ENCODE measurements at regions not wholly inside any gene's neighbourhood (a gene's known extent, or its start where the extent isn't known, plus 50 kb on each side); places are given as distances from the start of the nearest gene placed in this dataset.
A peak's percentile ranks its signal among the peaks of the same experiment; 100 is the strongest.

- DNase-seq: no peak
Measured at GRCh38 chr3:193879099-193879863, 256.7 kb upstream of the HES1 start.

GRCh38 chr3:193879864-193880242 is 256.1 kb upstream of the HES1 start:
- no peak for DNase-seq

GRCh38 chr3:193882091-193882490 is 253.9 kb upstream of the HES1 start:
- no peak for DNase-seq

GRCh38 chr3:193883551-193883950 is 252.4 kb upstream of the HES1 start:
- DNase-seq: no peak

GRCh38 chr3:193884027-193884426 is 251.9 kb upstream of the HES1 start:
- no peak for DNase-seq

- no peak for DNase-seq
Measured at GRCh38 chr3:193884652-193885051, 251.3 kb upstream of the HES1 start.

- DNase-seq: no peak
Measured at GRCh38 chr3:193885832-193886231, 250.1 kb upstream of the HES1 start.

- no peak for DNase-seq
Measured at GRCh38 chr3:193890016-193890897, 245.7 kb upstream of the HES1 start.

GRCh38 chr3:193894121-193894863 is 241.7 kb upstream of the HES1 start:
- DNase-seq: no peak

- DNase-seq: no peak
Measured at GRCh38 chr3:193895409-193895808, 240.5 kb upstream of the HES1 start.

- DNase-seq: no peak
Measured at GRCh38 chr3:193896419-193896818, 239.5 kb upstream of the HES1 start.

- no peak for DNase-seq
Measured at GRCh38 chr3:193897288-193897687, 238.7 kb upstream of the HES1 start.

GRCh38 chr3:193897731-193898180 is 238.2 kb upstream of the HES1 start:
- DNase-seq: no peak

- no peak for DNase-seq
Measured at GRCh38 chr3:193899001-193899400, 236.9 kb upstream of the HES1 start.

GRCh38 chr3:193901007-193901406 is 234.9 kb upstream of the HES1 start:
- no peak for DNase-seq

- DNase-seq: peak in 1 of 2 experiments; percentile 68
Measured at GRCh38 chr3:193902607-193903511, 233.1 kb upstream of the HES1 start.

GRCh38 chr3:193903512-193903817 is 232.5 kb upstream of the HES1 start:
- DNase-seq: no peak

- no peak for DNase-seq
Measured at GRCh38 chr3:193903966-193904365, 232.0 kb upstream of the HES1 start.

- DNase-seq: no peak
Measured at GRCh38 chr3:193905541-193906396, 230.2 kb upstream of the HES1 start.

- no peak for DNase-seq
Measured at GRCh38 chr3:193906849-193907410, 229.0 kb upstream of the HES1 start.

GRCh38 chr3:193908181-193908744 is 227.7 kb upstream of the HES1 start:
- no peak for DNase-seq
